Fibroblast of lung (primary cell): ENCODE measurements at regions not wholly inside any gene's neighbourhood (a gene's known extent, or its start where the extent isn't known, plus 50 kb on each side); places are given as distances from the start of the nearest gene placed in this dataset.

Experiments
- CTCF ChIP-seq, 2 donors: IDR thresholded peaks in 1 of 2; conservative IDR thresholded peaks in 1 of 2; 1 replicate in 1 of 2; 2 replicates in 1 of 2; pipeline ENCODE4 v1.5.1; 2011 to 2012; ENCODE audit warnings: low read length in 2 of 2, control low read depth in 1 of 2, inconsistent platforms in 1 of 2, low read depth in 1 of 2, mild to moderate bottlenecking in 1 of 2
- EZH2 ChIP-seq: IDR thresholded peaks from 2 replicates; pipeline ENCODE4 v1.5.1; 2012; ENCODE audit warnings: low read length, control low read depth, mild to moderate bottlenecking; ENCODE audit errors: missing control alignments

- TF ChIP-seq CTCF (conservative IDR thresholded peaks at IDR 0.05 in 1 of 2, IDR thresholded peaks at IDR 0.05 in 1 of 2; ENCODE audit: low read depth in 1 of 2, low read length in 2 of 2) (no peak), EZH2 (no peak)
Measured at GRCh38 chr7:152564656-152565250, 111.2 kb downstream of the XRCC2 start.
